ENCODE measurements at regions not wholly inside any gene's neighbourhood (a gene's known extent, or its start where the extent isn't known, plus 50 kb on each side); places are given as distances from the start of the nearest gene placed in this dataset.

- H3K9me3 ChIP-seq: no peaks in the 10 kb centered on the region
- no peak overlapping the region for H3K4me3 ChIP-seq
- no peaks in the 10 kb centered on the region for H3K27me3 ChIP-seq
- H3K4me1 ChIP-seq: no peaks in the 10 kb centered on the region
- no peak overlapping the region for H3K27ac ChIP-seq
- TF ChIP-seq CTCF (IDR thresholded peaks at IDR 0.05): no peak
- no peak for DNase-seq (ENCODE audit: low spot score)
- H3K36me3 ChIP-seq: no peaks in the 10 kb centered on the region
Measured at GRCh38 chr4:63619771-63620170, 789.5 kb downstream of the TECRL start.

GRCh38 chr4:63618883-63619718 is 790.1 kb downstream of the TECRL start:
- DNase-seq (ENCODE audit: low spot score): no peak
- no peak overlapping the region for H3K4me3 ChIP-seq
- TF ChIP-seq CTCF (IDR thresholded peaks at IDR 0.05): no peak
- no peaks in the 10 kb centered on the region for H3K4me1 ChIP-seq
- H3K27ac ChIP-seq: no peak overlapping the region
- H3K9me3 ChIP-seq: no peaks in the 10 kb centered on the region
- no peaks in the 10 kb centered on the region for H3K36me3 ChIP-seq
- no peaks in the 10 kb centered on the region for H3K27me3 ChIP-seq

- no peak for TF ChIP-seq CTCF (IDR thresholded peaks at IDR 0.05)
- DNase-seq (ENCODE audit: low spot score): no peak
- Histone ChIP-seq H3K36me3 (no peaks in the 10 kb centered on the region), H3K4me1 (no peaks in the 10 kb centered on the region), H3K27me3 (no peaks in the 10 kb centered on the region), H3K9me3 (no peaks in the 10 kb centered on the region), H3K4me3 (no peak overlapping the region), H3K27ac (no peak overlapping the region)
Measured at GRCh38 chr4:63607169-63607872, 801.9 kb downstream of the TECRL start.

- Histone ChIP-seq H3K27ac (no peak overlapping the region), H3K4me3 (no peak overlapping the region), H3K36me3 (no peaks in the 10 kb centered on the region), H3K27me3 (no peaks in the 10 kb centered on the region), H3K4me1 (no peaks in the 10 kb centered on the region), H3K9me3 (no peaks in the 10 kb centered on the region)
- no peak for TF ChIP-seq CTCF (IDR thresholded peaks at IDR 0.05)
- DNase-seq (ENCODE audit: low spot score): no peak
Measured at GRCh38 chr4:63589796-63590195, 819.5 kb downstream of the TECRL start.

GRCh38 chr4:63583561-63583960 is 825.7 kb downstream of the TECRL start:
- no peak for TF ChIP-seq CTCF (IDR thresholded peaks at IDR 0.05)
- no peak for DNase-seq (ENCODE audit: low spot score)
- no peaks in the 10 kb centered on the region for H3K36me3 ChIP-seq
- no peaks in the 10 kb centered on the region for H3K27me3 ChIP-seq
- H3K27ac ChIP-seq: no peak overlapping the region
- H3K4me3 ChIP-seq: no peak overlapping the region
- no peaks in the 10 kb centered on the region for H3K4me1 ChIP-seq
- H3K9me3 ChIP-seq: no peaks in the 10 kb centered on the region
